ENCODE measurements at regions not wholly inside any gene's neighbourhood (a gene's known extent, or its start where the extent isn't known, plus 50 kb on each side); places are given as distances from the start of the nearest gene placed in this dataset.

GRCh38 chr10:130623680-130624267, 487.6 kb downstream of the GLRX3 start:
- DNase-seq (ENCODE audit: low spot score), result no peak

- DNase-seq (ENCODE audit: low spot score), result no peak
Measured at GRCh38 chr10:130627346-130628045, 491.3 kb downstream of the GLRX3 start.

GRCh38 chr10:130630135-130630534, 493.9 kb downstream of the GLRX3 start:
- no peak for DNase-seq (ENCODE audit: low spot score)

- no peak for DNase-seq (ENCODE audit: low spot score)
Measured at GRCh38 chr10:130631142-130632096, 495.2 kb downstream of the GLRX3 start.

- no peak for DNase-seq (ENCODE audit: low spot score)
Measured at GRCh38 chr10:130634816-130635215, 498.6 kb downstream of the GLRX3 start.

GRCh38 chr10:130635528-130635927, 499.3 kb downstream of the GLRX3 start:
- no peak for DNase-seq (ENCODE audit: low spot score)

GRCh38 chr10:130636313-130636930, 500.2 kb downstream of the GLRX3 start:
- DNase-seq (ENCODE audit: low spot score), result no peak

- no peak for DNase-seq (ENCODE audit: low spot score)
Measured at GRCh38 chr10:130637089-130637676, 501.0 kb downstream of the GLRX3 start.

- no peak for DNase-seq (ENCODE audit: low spot score)
Measured at GRCh38 chr10:130638991-130639390, 502.8 kb downstream of the GLRX3 start.

GRCh38 chr10:130642926-130643325, 506.7 kb downstream of the GLRX3 start:
- DNase-seq (ENCODE audit: low spot score), result no peak

GRCh38 chr10:130647341-130647740, 511.1 kb downstream of the GLRX3 start:
- DNase-seq (ENCODE audit: low spot score), result no peak

GRCh38 chr10:130648807-130649206, 512.6 kb downstream of the GLRX3 start:
- no peak for DNase-seq (ENCODE audit: low spot score)

- no peak for DNase-seq (ENCODE audit: low spot score)
Measured at GRCh38 chr10:130652544-130652943, 516.4 kb downstream of the GLRX3 start.

- DNase-seq (ENCODE audit: low spot score), result no peak
Measured at GRCh38 chr10:130652964-130653578, 516.9 kb downstream of the GLRX3 start.

GRCh38 chr10:130654726-130655125, 518.5 kb downstream of the GLRX3 start:
- no peak for DNase-seq (ENCODE audit: low spot score)

GRCh38 chr10:130655313-130656186, 519.4 kb downstream of the GLRX3 start:
- DNase-seq (ENCODE audit: low spot score), result no peak

- no peak for DNase-seq (ENCODE audit: low spot score)
Measured at GRCh38 chr10:130656187-130656575, 520.0 kb downstream of the GLRX3 start.

- DNase-seq (ENCODE audit: low spot score), result no peak
Measured at GRCh38 chr10:130656582-130657133, 520.5 kb downstream of the GLRX3 start.

GRCh38 chr10:130658687-130659290, 522.6 kb downstream of the GLRX3 start:
- DNase-seq (ENCODE audit: low spot score), result no peak

- no peak for DNase-seq (ENCODE audit: low spot score)
Measured at GRCh38 chr10:130659528-130659927, 523.3 kb downstream of the GLRX3 start.
